Mucosa of rectum (tissue), 2 donors: ENCODE measurements at regions not wholly inside any gene's neighbourhood (a gene's known extent, or its start where the extent isn't known, plus 50 kb on each side); places are given as distances from the start of the nearest gene placed in this dataset.

Experiments
- H3K27ac ChIP-seq, 2 donors: one replicate each; pipeline ENCODE4 v1.7.0; 2013; ENCODE audit warnings: inconsistent platforms in 2 of 2, low read depth in 2 of 2, low read length in 2 of 2
- H3K27me3 ChIP-seq, 2 donors: one replicate each; pipeline ENCODE4 v1.7.0; 2013; ENCODE audit warnings: low read length in 2 of 2; ENCODE audit not compliant: control insufficient read depth in 2 of 2, insufficient read depth in 2 of 2
- H3K36me3 ChIP-seq, 2 donors: one replicate each; pipeline ENCODE4 v1.7.0; 2013; ENCODE audit warnings: low read length in 2 of 2; ENCODE audit not compliant: control insufficient read depth in 2 of 2, insufficient read depth in 2 of 2
- H3K4me1 ChIP-seq, 2 donors: one replicate each; pipeline ENCODE4 v1.7.0; 2013; ENCODE audit warnings: low read length in 2 of 2, mild to moderate bottlenecking in 1 of 2; ENCODE audit not compliant: control insufficient read depth in 2 of 2, insufficient read depth in 2 of 2
- H3K4me3 ChIP-seq, 2 donors: one replicate each; pipeline ENCODE4 v1.7.0; 2013; ENCODE audit warnings: low read length in 2 of 2
- H3K9ac ChIP-seq, 2 donors: one replicate each; pipeline ENCODE4 v1.7.0; 2013; ENCODE audit warnings: low read length in 2 of 2, low read depth in 1 of 2, mild to moderate bottlenecking in 1 of 2
- H3K9me3 ChIP-seq, 2 donors: one replicate each; pipeline ENCODE4 v1.7.0; 2013; ENCODE audit warnings: low read length in 2 of 2; ENCODE audit not compliant: control insufficient read depth in 2 of 2
- donor health status: healthy.
- donor health status: Normal muscosa, but diverticular disease.

- Histone ChIP-seq H3K4me3 (no peak overlapping the region), H3K36me3 (no peaks in the 10 kb centered on the region), H3K9ac (no peak overlapping the region), H3K4me1 (no peaks in the 10 kb centered on the region), H3K9me3 (no peaks in the 10 kb centered on the region), H3K27me3 (no peaks in the 10 kb centered on the region), H3K27ac (no peak overlapping the region)
Measured at GRCh38 chr18:64966667-64967066, 784.1 kb upstream of the CDH7 start.

- Histone ChIP-seq H3K4me1 (no peaks in the 10 kb centered on the region), H3K9me3 (no peaks in the 10 kb centered on the region), H3K9ac (no peak overlapping the region)
Measured at GRCh38 chr18:64956465-64956864, 794.3 kb upstream of the CDH7 start.

GRCh38 chr18:64949885-64950284 is 800.9 kb upstream of the CDH7 start:
- Histone ChIP-seq H3K27ac (no peak overlapping the region), H3K4me1 (no peaks in the 10 kb centered on the region)

More at GRCh38 chr18:64956465-64956864, 794.3 kb upstream of the CDH7 start:
- Histone ChIP-seq H3K4me3 (no peak overlapping the region), H3K36me3 (no peaks in the 10 kb centered on the region), H3K27ac (no peak overlapping the region), H3K27me3 (no peaks in the 10 kb centered on the region)

DNA sequence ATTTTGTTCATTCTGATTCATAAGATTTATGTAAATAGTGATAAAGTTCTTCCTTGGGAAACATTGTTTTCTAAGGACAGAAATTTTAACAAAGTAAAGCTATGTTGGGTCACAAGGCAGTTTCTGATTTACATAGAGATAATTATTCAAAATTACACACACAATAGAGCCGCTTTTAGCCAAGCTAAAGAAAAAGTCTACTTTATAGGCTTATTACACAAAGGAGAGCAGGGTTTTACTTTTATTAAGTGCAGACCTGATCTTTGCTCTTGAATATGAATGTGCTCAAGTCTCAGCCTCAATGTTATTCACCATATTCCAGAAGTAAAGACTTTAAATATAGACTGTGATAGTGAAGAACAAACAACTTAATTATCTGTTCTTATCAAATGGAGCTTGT is 787.8 kb upstream of the LINC00305 start:
- no peak overlapping the region for H3K9ac ChIP-seq
- H3K36me3 ChIP-seq = no peaks in the 10 kb centered on the region
- no peak overlapping the region for H3K4me3 ChIP-seq
- no peak overlapping the region for H3K27ac ChIP-seq
- no peaks in the 10 kb centered on the region for H3K4me1 ChIP-seq
- H3K27me3 ChIP-seq = no peaks in the 10 kb centered on the region
- no peaks in the 10 kb centered on the region for H3K9me3 ChIP-seq

More at GRCh38 chr18:64949885-64950284, 800.9 kb upstream of the CDH7 start:
- Histone ChIP-seq H3K9me3 (no peaks in the 10 kb centered on the region), H3K4me3 (no peak overlapping the region), H3K36me3 (no peaks in the 10 kb centered on the region), H3K9ac (no peak overlapping the region), H3K27me3 (no peaks in the 10 kb centered on the region)

GRCh38 chr18:64929036-64929435 is 780.1 kb upstream of the LINC00305 start:
- H3K36me3 ChIP-seq = no peaks in the 10 kb centered on the region
- H3K4me1 ChIP-seq = no peaks in the 10 kb centered on the region
- H3K27ac ChIP-seq = no peak overlapping the region
- no peaks in the 10 kb centered on the region for H3K27me3 ChIP-seq
- H3K9ac ChIP-seq = no peak overlapping the region
- no peaks in the 10 kb centered on the region for H3K9me3 ChIP-seq
- no peak overlapping the region for H3K4me3 ChIP-seq

- H3K27me3 ChIP-seq = no peaks in the 10 kb centered on the region
- H3K4me3 ChIP-seq = no peak overlapping the region
- no peaks in the 10 kb centered on the region for H3K36me3 ChIP-seq
- H3K4me1 ChIP-seq = no peaks in the 10 kb centered on the region
- H3K27ac ChIP-seq = no peak overlapping the region
- H3K9me3 ChIP-seq = no peaks in the 10 kb centered on the region
- H3K9ac ChIP-seq = no peak overlapping the region
Measured at GRCh38 chr18:64919971-64920570, 771.2 kb upstream of the LINC00305 start.

- no peaks in the 10 kb centered on the region for H3K27me3 ChIP-seq
- H3K36me3 ChIP-seq = no peaks in the 10 kb centered on the region
- no peak overlapping the region for H3K27ac ChIP-seq
- no peaks in the 10 kb centered on the region for H3K4me1 ChIP-seq
- H3K9me3 ChIP-seq = no peaks in the 10 kb centered on the region
- H3K9ac ChIP-seq = no peak overlapping the region
- H3K4me3 ChIP-seq = no peak overlapping the region
Measured at GRCh38 chr18:64918851-64919250, 770.0 kb upstream of the LINC00305 start.

DNA sequence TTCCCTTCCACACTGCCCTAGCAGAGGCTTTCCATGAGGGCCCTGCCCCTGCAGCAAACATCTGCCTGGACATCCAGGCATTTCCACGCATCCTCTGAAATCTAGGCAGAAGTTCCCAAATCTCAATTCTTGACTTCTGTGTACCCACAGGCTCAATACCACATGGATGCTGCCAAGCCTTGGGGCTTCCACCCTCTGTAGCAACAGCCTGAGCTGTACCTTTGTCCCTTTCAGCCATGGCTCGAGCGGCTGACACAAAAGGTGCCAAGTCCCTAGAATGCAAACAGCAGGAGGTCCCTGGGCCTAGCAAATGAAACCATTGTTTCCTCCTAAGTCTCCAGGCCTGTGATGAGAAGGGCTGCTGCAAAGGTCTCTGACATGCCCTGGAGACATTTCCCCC is 744.5 kb upstream of the LINC00305 start:
- Histone ChIP-seq H3K36me3 (no peaks in the 10 kb centered on the region), H3K4me3 (no peak overlapping the region), H3K27me3 (no peaks in the 10 kb centered on the region), H3K4me1 (no peaks in the 10 kb centered on the region), H3K27ac (no peak overlapping the region), H3K9ac (no peak overlapping the region), H3K9me3 (no peaks in the 10 kb centered on the region)

GRCh38 chr18:64888956-64889355 is 740.1 kb upstream of the LINC00305 start:
- H3K4me1 ChIP-seq = no peaks in the 10 kb centered on the region
- H3K27me3 ChIP-seq = no peaks in the 10 kb centered on the region
- no peak overlapping the region for H3K4me3 ChIP-seq
- no peaks in the 10 kb centered on the region for H3K9me3 ChIP-seq
- H3K27ac ChIP-seq = no peak overlapping the region
- no peak overlapping the region for H3K9ac ChIP-seq
- H3K36me3 ChIP-seq = no peaks in the 10 kb centered on the region

DNA sequence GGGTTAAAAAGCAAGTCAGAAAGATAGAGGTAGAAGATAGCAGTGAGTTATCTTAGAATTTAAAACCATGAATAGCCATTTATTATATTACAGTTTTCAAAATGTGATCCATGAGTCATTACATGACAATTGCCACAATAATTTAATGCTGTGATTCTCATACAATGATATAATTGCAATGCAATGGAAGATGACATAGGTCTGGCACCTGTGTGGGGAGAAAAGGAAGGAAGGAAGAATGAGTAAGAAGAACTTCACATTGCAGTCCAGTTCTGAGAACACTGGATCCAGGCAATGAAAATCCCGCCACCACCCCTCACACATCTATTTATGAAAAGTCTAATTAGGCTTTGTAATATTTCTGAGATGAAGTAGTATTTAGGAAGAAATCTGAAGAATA is 738.1 kb upstream of the LINC00305 start:
- Histone ChIP-seq H3K9me3 (no peaks in the 10 kb centered on the region), H3K36me3 (no peaks in the 10 kb centered on the region), H3K9ac (no peak overlapping the region), H3K4me3 (no peak overlapping the region), H3K27ac (no peak overlapping the region), H3K4me1 (no peaks in the 10 kb centered on the region), H3K27me3 (no peaks in the 10 kb centered on the region)

GRCh38 chr18:64882896-64883295 is 734.0 kb upstream of the LINC00305 start:
- Histone ChIP-seq H3K27me3 (no peaks in the 10 kb centered on the region), H3K27ac (no peak overlapping the region), H3K9ac (no peak overlapping the region)

More at GRCh38 chr18:64882896-64883295, 734.0 kb upstream of the LINC00305 start:
- no peak overlapping the region for H3K4me3 ChIP-seq
- no peaks in the 10 kb centered on the region for H3K36me3 ChIP-seq
- H3K9me3 ChIP-seq = no peaks in the 10 kb centered on the region
- H3K4me1 ChIP-seq = no peaks in the 10 kb centered on the region
